RCC 7860 (cell line): ENCODE measurements at regions not wholly inside any gene's neighbourhood (a gene's known extent, or its start where the extent isn't known, plus 50 kb on each side); places are given as distances from the start of the nearest gene placed in this dataset.
"Not testable (repeated sequence)": the region's sequence is repeated elsewhere in the genome, so short reads cannot be mapped to it uniquely, and the experiment has no call there.

Experiments used
- DNase-seq: peaks from one replicate; pipeline ENCODE4 v3.0.0-alpha.2; 2015; ENCODE audit warnings: low spot score
- FAIRE-seq: peaks from 2 replicates; lab custom pipeline; 2012; peaks lifted over from hg19 to GRCh38; lab: Jason Lieb, UNC

GRCh38 chr17:68782789-68783188, 172.4 kb downstream of the ABCA8 start:
- no peak for FAIRE-seq
- DNase-seq: no peak

GRCh38 chr17:68780596-68780995, 174.6 kb downstream of the ABCA8 start:
- no peak for DNase-seq
- no peak for FAIRE-seq

- no peak for DNase-seq
- no peak for FAIRE-seq
Measured at GRCh38 chr17:68778726-68779125, 176.5 kb downstream of the ABCA8 start.

GRCh38 chr17:68777856-68778694, 176.9 kb upstream of the FAM20A start:
- no peak for DNase-seq
- no peak for FAIRE-seq

- no peak for FAIRE-seq
- DNase-seq: no peak
Measured at GRCh38 chr17:68777243-68777855, 176.2 kb upstream of the FAM20A start.

GRCh38 chr17:68776451-68776850, 175.3 kb upstream of the FAM20A start:
- no peak for DNase-seq
- FAIRE-seq: no peak

- no peak for DNase-seq
- no peak for FAIRE-seq
Measured at GRCh38 chr17:68775969-68776368, 174.8 kb upstream of the FAM20A start.

GRCh38 chr17:68775318-68775717, 174.2 kb upstream of the FAM20A start:
- FAIRE-seq (no peak), DNase-seq (no peak)

GRCh38 chr17:68771867-68772515, 170.8 kb upstream of the FAM20A start:
- DNase-seq: peak; percentile 19
- no peak for FAIRE-seq

GRCh38 chr17:68768804-68769203, 167.6 kb upstream of the FAM20A start:
- DNase-seq: no peak
- FAIRE-seq: no peak

- FAIRE-seq: no peak
Measured at GRCh38 chr17:68766640-68767039, 165.5 kb upstream of the FAM20A start.

GRCh38 chr17:68763562-68763961, 162.4 kb upstream of the FAM20A start:
- DNase-seq: peak; percentile 35

More at GRCh38 chr17:68766640-68767039, 165.5 kb upstream of the FAM20A start:
- no peak for DNase-seq

GRCh38 chr17:68762911-68763310, 161.7 kb upstream of the FAM20A start:
- FAIRE-seq (no peak), DNase-seq (no peak)

More at GRCh38 chr17:68763562-68763961, 162.4 kb upstream of the FAM20A start:
- no peak for FAIRE-seq

GRCh38 chr17:68760141-68760475, 158.9 kb upstream of the FAM20A start:
- FAIRE-seq (no peak), DNase-seq (no peak)

- DNase-seq (peak; percentile 83), FAIRE-seq (peak; percentile 83)
Measured at GRCh38 chr17:68759343-68760140, 158.4 kb upstream of the FAM20A start.

GRCh38 chr17:68759002-68759342, 157.8 kb upstream of the FAM20A start:
- no peak for DNase-seq
- FAIRE-seq: no peak

- DNase-seq, FAIRE-seq: not testable (repeated sequence)
Measured at GRCh38 chr17:68757866-68758757, 156.9 kb upstream of the FAM20A start.

- FAIRE-seq: no peak
- DNase-seq: no peak
Measured at GRCh38 chr17:68753985-68754769, 153.0 kb upstream of the FAM20A start.

- DNase-seq (no peak), FAIRE-seq (no peak)
Measured at GRCh38 chr17:68750208-68750562, 149.0 kb upstream of the FAM20A start.
